LoVo (cell line): ENCODE measurements at regions not wholly inside any gene's neighbourhood (a gene's known extent, or its start where the extent isn't known, plus 50 kb on each side); places are given as distances from the start of the nearest gene placed in this dataset.
"Not testable (repeated sequence)": the region's sequence is repeated elsewhere in the genome, so short reads cannot be mapped to it uniquely, and the experiment has no call there.

Source experiments
- DNase-seq: peaks from one replicate; pipeline ENCODE4 v3.0.0-alpha.2; 2016; ENCODE audit warnings: low spot score

GRCh38 chr2:59791004-59791618 lies 762.3 kb downstream of the BCL11A start:
- DNase-seq: no peak

- DNase-seq: no peak
These were observed 763.1 kb downstream of the BCL11A start for GRCh38 chr2:59790186-59791003.

GRCh38 chr2:59789523-59789922 lies 763.9 kb downstream of the BCL11A start:
- DNase-seq: no peak

- no peak for DNase-seq
These were observed 766.4 kb downstream of the BCL11A start for GRCh38 chr2:59787095-59787494.

GRCh38 chr2:59786684-59787083 lies 766.8 kb downstream of the BCL11A start:
- DNase-seq: no peak

GRCh38 chr2:59779571-59779970 lies 773.9 kb downstream of the BCL11A start:
- no peak for DNase-seq

GRCh38 chr2:59777120-59777519 lies 776.3 kb downstream of the BCL11A start:
- DNase-seq: no peak

- DNase-seq: no peak
These were observed 776.8 kb downstream of the BCL11A start for GRCh38 chr2:59776726-59777008.

- DNase-seq: no peak
These were observed 778.5 kb downstream of the BCL11A start for GRCh38 chr2:59774821-59775433.

- no peak for DNase-seq
These were observed 782.8 kb downstream of the BCL11A start for GRCh38 chr2:59770651-59771050.

GRCh38 chr2:59761966-59762365 lies 791.5 kb downstream of the BCL11A start:
- no peak for DNase-seq

GRCh38 chr2:59756150-59756549 lies 797.3 kb downstream of the BCL11A start:
- DNase-seq: peak; percentile 28

GRCh38 chr2:59754011-59754735 lies 799.3 kb downstream of the BCL11A start:
- no peak for DNase-seq

- no peak for DNase-seq
These were observed 800.9 kb downstream of the BCL11A start for GRCh38 chr2:59752512-59752911.

GRCh38 chr2:59752071-59752470 lies 801.4 kb downstream of the BCL11A start:
- no peak for DNase-seq

GRCh38 chr2:59751214-59751613 lies 802.2 kb downstream of the BCL11A start:
- not testable (repeated sequence) for DNase-seq

- DNase-seq: no peak
These were observed 807.2 kb downstream of the BCL11A start for GRCh38 chr2:59746291-59746690.

GRCh38 chr2:59745085-59745484 lies 808.4 kb downstream of the BCL11A start:
- no peak for DNase-seq

GRCh38 chr2:59744436-59744835 lies 809.0 kb downstream of the BCL11A start:
- DNase-seq: no peak

GRCh38 chr2:59741840-59742239 lies 811.6 kb downstream of the BCL11A start:
- no peak for DNase-seq

- no peak for DNase-seq
These were observed 814.3 kb downstream of the BCL11A start for GRCh38 chr2:59739166-59739565.

GRCh38 chr2:59737299-59737698 lies 816.2 kb downstream of the BCL11A start:
- DNase-seq: no peak

- DNase-seq: no peak
These were observed 818.7 kb downstream of the BCL11A start for GRCh38 chr2:59734743-59735142.
